WTC11 (cell line): ENCODE measurements at regions not wholly inside any gene's neighbourhood (a gene's known extent, or its start where the extent isn't known, plus 50 kb on each side); places are given as distances from the start of the nearest gene placed in this dataset.

ENCODE experiments used
- ATAC-seq: fragments of 200-7000 bp; cut with Tn5 transposase; 2 replicates; pipeline ENCODE4 v1.10.0; 2021; ENCODE audit warnings: mild to moderate bottlenecking, moderate library complexity
- CTCF ChIA-PET: fragments of 300-600 bp; sonication (Branson Sonifier 250); formaldehyde crosslinking; loops from one replicate; lab custom pipeline; 2021; ENCODE audit warnings: antibody characterized with exemption; lab: Charles Lee
- POLR2A ChIA-PET: fragments of 350-600 bp; sonication (Branson Sonifier 250); formaldehyde crosslinking; loops from one replicate; lab custom pipeline; 2021; ENCODE audit warnings: antibody characterized with exemption; lab: Charles Lee
- DNase-seq: peaks from one replicate; pipeline ENCODE4 v3.0.0; 2021; ENCODE audit warnings: low spot score
- H3K27ac Mint-ChIP-seq: 2 replicates; pipeline ENCODE4 v1.8.0; 2021; ENCODE audit warnings: mixed read lengths
- H3K27me3 Mint-ChIP-seq: 2 replicates; pipeline ENCODE4 v1.8.0; 2021; ENCODE audit warnings: low read depth, mild to moderate bottlenecking, moderate library complexity, mixed read lengths
- H3K36me3 Mint-ChIP-seq: 2 replicates; pipeline ENCODE4 v1.8.0; 2021; ENCODE audit warnings: mixed read lengths
- H3K4me1 Mint-ChIP-seq: 2 replicates; pipeline ENCODE4 v1.8.0; 2022; ENCODE audit warnings: mixed read lengths
- H3K4me3 Mint-ChIP-seq: 2 replicates; pipeline ENCODE4 v1.8.0; 2021; ENCODE audit warnings: mild to moderate bottlenecking, moderate library complexity, mixed read lengths
- H3K9me3 Mint-ChIP-seq: 2 replicates; pipeline ENCODE4 v1.8.0; 2021; ENCODE audit warnings: mixed read lengths
- ATF1 ChIP-seq: sonication (generic); formaldehyde crosslinking; IDR thresholded peaks from 2 replicates; pipeline ENCODE4 v1.8.1; 2023; ENCODE audit warnings: mild to moderate bottlenecking, moderate library complexity, missing genetic modification reagents
- CDX4 ChIP-seq: fragments of 250-450 bp; sonication (Bioruptor Pico); IDR thresholded peaks from 2 replicates; pipeline ENCODE4 v1.9.0; 2021; ENCODE audit warnings: moderate library complexity, mild to moderate bottlenecking, inconsistent platforms, borderline replicate concordance
- CREM ChIP-seq: sonication (generic); formaldehyde crosslinking; IDR thresholded peaks from 2 replicates; pipeline ENCODE4 v1.8.1; 2022; ENCODE audit warnings: mild to moderate bottlenecking, missing genetic modification reagents, moderate library complexity
- ETV6 ChIP-seq: sonication (generic); formaldehyde crosslinking; IDR thresholded peaks from 2 replicates; pipeline ENCODE4 v1.8.1; 2022; ENCODE audit warnings: mild to moderate bottlenecking, missing genetic modification reagents
- GABPB1 ChIP-seq: sonication (generic); formaldehyde crosslinking; IDR thresholded peaks from 2 replicates; pipeline ENCODE4 v1.8.1; 2023; ENCODE audit warnings: mild to moderate bottlenecking, missing genetic modification reagents
- IRF1 ChIP-seq: sonication (generic); formaldehyde crosslinking; IDR thresholded peaks from 2 replicates; pipeline ENCODE4 v1.8.0; 2023; ENCODE audit warnings: missing genetic modification reagents
- IRF2 ChIP-seq: sonication (generic); formaldehyde crosslinking; IDR thresholded peaks from 2 replicates; pipeline ENCODE4 v1.8.0; 2022; ENCODE audit warnings: low read depth, missing genetic modification reagents, borderline replicate concordance
- MAX ChIP-seq: sonication (generic); formaldehyde crosslinking; IDR thresholded peaks from 2 replicates; pipeline ENCODE4 v1.8.0; 2022; ENCODE audit warnings: mild to moderate bottlenecking, missing genetic modification reagents
- MXD4 ChIP-seq: fragments of 250-450 bp; sonication (Bioruptor Pico); IDR thresholded peaks from 2 replicates; pipeline ENCODE4 v1.8.0; 2021; ENCODE audit warnings: mild to moderate bottlenecking, moderate library complexity, borderline replicate concordance
- NR2C2 ChIP-seq: sonication (generic); formaldehyde crosslinking; IDR thresholded peaks from 2 replicates; pipeline ENCODE4 v1.8.0; 2022; ENCODE audit warnings: mild to moderate bottlenecking, missing genetic modification reagents
- SMAD3 ChIP-seq: sonication (generic); formaldehyde crosslinking; IDR thresholded peaks from 2 replicates; pipeline ENCODE4 v1.8.0; 2022; ENCODE audit warnings: missing genetic modification reagents, mild to moderate bottlenecking, borderline replicate concordance
- SOX15 ChIP-seq: fragments of 250-450 bp; sonication (Bioruptor Pico); IDR thresholded peaks from 2 replicates; pipeline ENCODE4 v1.9.0; 2021; ENCODE audit warnings: mild to moderate bottlenecking
- STAT6 ChIP-seq: sonication (generic); formaldehyde crosslinking; conservative IDR thresholded peaks from 2 replicates; pipeline ENCODE4 v1.8.1; 2023; ENCODE audit warnings: mild to moderate bottlenecking, low read depth, missing genetic modification reagents, moderate library complexity
- TEAD1 ChIP-seq: sonication (generic); formaldehyde crosslinking; IDR thresholded peaks from 2 replicates; pipeline ENCODE4 v1.8.0; 2022; ENCODE audit warnings: mild to moderate bottlenecking, missing genetic modification reagents
- ZNF121 ChIP-seq: sonication (generic); formaldehyde crosslinking; IDR thresholded peaks from 2 replicates; pipeline ENCODE4 v1.8.0; 2023; ENCODE audit warnings: missing genetic modification reagents
- ZNF138 ChIP-seq: sonication (generic); formaldehyde crosslinking; conservative IDR thresholded peaks from 2 replicates; pipeline ENCODE4 v1.8.1; 2022; ENCODE audit warnings: mild to moderate bottlenecking, moderate library complexity, missing genetic modification reagents
- ZNF317 ChIP-seq: sonication (generic); formaldehyde crosslinking; IDR thresholded peaks from 2 replicates; pipeline ENCODE4 v1.8.1; 2023; ENCODE audit warnings: low read depth, mild to moderate bottlenecking, moderate library complexity, missing genetic modification reagents, borderline replicate concordance

GRCh38 chr4:136917312-136918110 is 614.8 kb downstream of the PCDH18 start:
- no peak for ATAC-seq
- Mint-ChIP-seq H3K27me3 (no peaks in the 10 kb centered on the region), H3K36me3 (no peaks in the 10 kb centered on the region), H3K9me3 (peaks cover 11% of the 10 kb centered on the region), H3K4me1 (no peaks in the 10 kb centered on the region), H3K27ac (no peak overlapping the region), H3K4me3 (no peak overlapping the region)
- CTCF ChIA-PET: no interaction called here
- DNase-seq: no peak
- POLR2A ChIA-PET: no interaction called here
- TF ChIP-seq IRF2 (CRISPR knock-in tag) (no peak), ZNF121 (CRISPR knock-in tag) (no peak), IRF1 (CRISPR knock-in tag) (no peak), STAT6 (no peak)

- TF ChIP-seq ZNF138 (CRISPR knock-in tag): no peak
- no peak for TF ChIP-seq ETV6 (CRISPR knock-in tag)
- TF ChIP-seq ATF1 (CRISPR knock-in tag): no peak
- ATAC-seq (no peak), DNase-seq (no peak)
- Mint-ChIP-seq H3K27me3 (no peaks in the 10 kb centered on the region), H3K27ac (peak overlapping the region; percentile 63; the same call in 1 of the 2 replicates), H3K4me3 (no peak overlapping the region), H3K36me3 (no peaks in the 10 kb centered on the region), H3K4me1 (peaks cover 24% of the 10 kb centered on the region), H3K9me3 (peaks cover 5% of the 10 kb centered on the region; the same call in 1 of the 2 replicates)
- CTCF ChIA-PET: no interaction called here
- POLR2A ChIA-PET: no interaction called here
Measured at GRCh38 chr4:136909626-136910025, 622.7 kb downstream of the PCDH18 start.

- ChIA-PET CTCF (no interaction called here), POLR2A (no interaction called here)
- no peaks in the 10 kb centered on the region for H3K27me3 Mint-ChIP-seq
- TF ChIP-seq ZNF317: no peak
- H3K4me1 Mint-ChIP-seq: peaks cover 24% of the 10 kb centered on the region
- ATAC-seq: peak; percentile 58
- peaks cover 8% of the 10 kb centered on the region; the same call in 1 of the 2 replicates for H3K9me3 Mint-ChIP-seq
- no peak overlapping the region for H3K4me3 Mint-ChIP-seq
- no peak for DNase-seq
- H3K27ac Mint-ChIP-seq: no peak overlapping the region
- no peaks in the 10 kb centered on the region for H3K36me3 Mint-ChIP-seq
Measured at GRCh38 chr4:136908122-136908521, 624.2 kb downstream of the PCDH18 start.

- H3K9me3 Mint-ChIP-seq: peaks cover 12% of the 10 kb centered on the region
- no peak overlapping the region for H3K4me3 Mint-ChIP-seq
- ChIA-PET POLR2A (no interaction called here), CTCF (no interaction called here)
- peaks cover 4% of the 10 kb centered on the region for H3K36me3 Mint-ChIP-seq
- H3K4me1 Mint-ChIP-seq: peaks cover 20% of the 10 kb centered on the region
- no peaks in the 10 kb centered on the region for H3K27me3 Mint-ChIP-seq
- ATAC-seq: no peak
- no peak for TF ChIP-seq MXD4 (CRISPR knock-in tag)
- no peak for TF ChIP-seq TEAD1 (CRISPR knock-in tag)
- H3K27ac Mint-ChIP-seq: no peak overlapping the region
- DNase-seq: no peak
Measured at GRCh38 chr4:136900696-136901095, 631.6 kb downstream of the PCDH18 start.

- POLR2A ChIA-PET: no interaction called here
- Mint-ChIP-seq H3K36me3 (peaks cover 4% of the 10 kb centered on the region), H3K27ac (no peak overlapping the region), H3K4me1 (peaks cover 22% of the 10 kb centered on the region), H3K27me3 (no peaks in the 10 kb centered on the region), H3K9me3 (peaks cover 8% of the 10 kb centered on the region), H3K4me3 (no peak overlapping the region)
- ATAC-seq (peak; percentile 53), DNase-seq (no peak)
- CTCF ChIA-PET: interaction anchor here (0.6 kb wide), 1 partner anchor 38 kb away, joined by 3 read pairs; no protein-coding TSS in a partner anchor
- TF ChIP-seq CREM (CRISPR knock-in tag) (no peak), CDX4 (CRISPR knock-in tag) (no peak), NR2C2 (CRISPR knock-in tag) (no peak), SOX15 (no peak), GABPB1 (CRISPR knock-in tag) (no peak), SMAD3 (no peak), MAX (no peak)
Measured at GRCh38 chr4:136898590-136899248, 633.6 kb downstream of the PCDH18 start.
